Fibroblast of lung (primary cell): ENCODE measurements at regions not wholly inside any gene's neighbourhood (a gene's known extent, or its start where the extent isn't known, plus 50 kb on each side); places are given as distances from the start of the nearest gene placed in this dataset.

Experiments used
- DNase-seq, 2 donors: peaks; one replicate each; pipeline versions ENCODE4 v3.0.0 to v3.0.0-alpha.2; 2010; ENCODE audit warnings: low read depth in 2 of 2
- H2AFZ ChIP-seq: 2 replicates; pipeline ENCODE4 v1.5.1; 2012; ENCODE audit warnings: low read length, control low read depth, inconsistent platforms
- H3K27ac ChIP-seq: 2 replicates; pipeline ENCODE4 v1.5.1; 2011; ENCODE audit warnings: low read length, control low read depth; ENCODE audit not compliant: insufficient read depth
- H3K27me3 ChIP-seq: 2 replicates; pipeline ENCODE4 v1.5.1; 2011; ENCODE audit warnings: mild to moderate bottlenecking, low read length; ENCODE audit not compliant: control insufficient read depth, insufficient read depth
- H3K36me3 ChIP-seq: 2 replicates; pipeline ENCODE4 v1.5.1; 2011; ENCODE audit warnings: low read length; ENCODE audit not compliant: control insufficient read depth, insufficient read depth
- H3K4me1 ChIP-seq: 2 replicates; pipeline ENCODE4 v1.5.1; 2011; ENCODE audit warnings: low read length; ENCODE audit not compliant: control insufficient read depth, insufficient read depth; ENCODE audit errors: extremely low read depth
- H3K4me2 ChIP-seq: 2 replicates; pipeline ENCODE4 v1.5.1; 2011; ENCODE audit warnings: low read length, control low read depth; ENCODE audit not compliant: insufficient read depth; ENCODE audit errors: extremely low read depth
- H3K4me3 ChIP-seq, 4 experiments: fragments of 200-600 bp in 1 of 4; sonication (generic) in 1 of 4; replicated peaks in 1 of 4; 2 replicates each; pipeline ENCODE4 v1.5.1; 2011 to 2016; ENCODE audit warnings: low read length in 4 of 4, low read depth in 3 of 4, mild to moderate bottlenecking in 3 of 4, control low read depth in 2 of 4, inconsistent platforms in 1 of 4, mixed read lengths in 1 of 4; ENCODE audit not compliant: insufficient read depth in 1 of 4; ENCODE audit errors: control extremely low read depth in 1 of 4
- H3K79me2 ChIP-seq: 2 replicates; pipeline ENCODE4 v1.5.1; 2012; ENCODE audit warnings: mild to moderate bottlenecking, low read length, inconsistent platforms; ENCODE audit not compliant: control insufficient read depth, insufficient read depth
- H3K9ac ChIP-seq: 2 replicates; pipeline ENCODE4 v1.5.1; 2011; ENCODE audit warnings: mild to moderate bottlenecking, low read length, control low read depth; ENCODE audit not compliant: insufficient read depth
- H3K9me3 ChIP-seq: 2 replicates; pipeline ENCODE4 v1.5.1; 2012; ENCODE audit warnings: low read depth, low read length; ENCODE audit not compliant: control insufficient read depth, insufficient read depth
- H4K20me1 ChIP-seq: 2 replicates; pipeline ENCODE4 v1.5.1; 2011; ENCODE audit warnings: low read length; ENCODE audit not compliant: control insufficient read depth, insufficient read depth; ENCODE audit errors: extremely low read depth
- CTCF ChIP-seq, 2 donors: IDR thresholded peaks in 1 of 2; conservative IDR thresholded peaks in 1 of 2; 1 replicate in 1 of 2; 2 replicates in 1 of 2; pipeline ENCODE4 v1.5.1; 2011 to 2012; ENCODE audit warnings: low read length in 2 of 2, control low read depth in 1 of 2, inconsistent platforms in 1 of 2, low read depth in 1 of 2, mild to moderate bottlenecking in 1 of 2
- EZH2 ChIP-seq: IDR thresholded peaks from 2 replicates; pipeline ENCODE4 v1.5.1; 2012; ENCODE audit warnings: low read length, control low read depth, mild to moderate bottlenecking; ENCODE audit errors: missing control alignments

GRCh38 chr13:47790755-47791154 is 210.3 kb downstream of the SUCLA2 start:
- no peaks in the 10 kb centered on the region for H4K20me1 ChIP-seq
- no peaks in the 10 kb centered on the region for H3K9me3 ChIP-seq
- H3K9ac ChIP-seq = no peak overlapping the region

GRCh38 chr13:47788844-47789243 is 212.2 kb downstream of the SUCLA2 start:
- Histone ChIP-seq H3K79me2 (no peaks in the 10 kb centered on the region), H3K4me2 (no peak overlapping the region), H3K9me3 (no peaks in the 10 kb centered on the region), H3K4me1 (no peaks in the 10 kb centered on the region), H3K27ac (no peak overlapping the region), H3K36me3 (no peaks in the 10 kb centered on the region), H4K20me1 (no peaks in the 10 kb centered on the region), H3K9ac (no peak overlapping the region), H2AFZ (no peak overlapping the region), H3K4me3 (no peak overlapping the region), H3K27me3 (no peaks in the 10 kb centered on the region)
- TF ChIP-seq EZH2 (no peak), CTCF (conservative IDR thresholded peaks at IDR 0.05 in 1 of 2, IDR thresholded peaks at IDR 0.05 in 1 of 2; ENCODE audit: low read depth in 1 of 2, low read length in 2 of 2) (no peak)
- DNase-seq = no peak

More at GRCh38 chr13:47790755-47791154, 210.3 kb downstream of the SUCLA2 start:
- no peak for DNase-seq
- H3K4me1 ChIP-seq = no peaks in the 10 kb centered on the region
- no peaks in the 10 kb centered on the region for H3K27me3 ChIP-seq
- H3K4me2 ChIP-seq = no peak overlapping the region
- H3K4me3 ChIP-seq = no peak overlapping the region
- no peaks in the 10 kb centered on the region for H3K79me2 ChIP-seq
- no peak overlapping the region for H2AFZ ChIP-seq
- TF ChIP-seq EZH2 (no peak), CTCF (conservative IDR thresholded peaks at IDR 0.05 in 1 of 2, IDR thresholded peaks at IDR 0.05 in 1 of 2; ENCODE audit: low read depth in 1 of 2, low read length in 2 of 2) (no peak)
- no peaks in the 10 kb centered on the region for H3K36me3 ChIP-seq
- H3K27ac ChIP-seq = no peak overlapping the region

DNA sequence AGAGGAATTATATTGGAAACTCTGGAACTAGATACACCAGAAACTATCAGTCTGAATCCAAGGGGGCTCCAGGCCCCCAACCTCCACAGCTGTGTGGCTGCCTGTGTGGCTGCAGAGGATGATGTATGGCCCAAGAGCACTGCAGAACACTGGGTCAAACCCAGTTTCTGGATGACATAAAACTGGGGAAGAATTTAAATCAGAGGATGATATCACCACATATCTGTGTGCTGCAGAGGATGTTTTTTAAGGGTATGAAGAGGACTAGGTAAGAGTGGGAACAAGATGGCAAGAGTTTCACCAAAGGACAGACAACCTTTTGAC is 226.4 kb downstream of the SUCLA2 start:
- Histone ChIP-seq H3K4me2 (no peak overlapping the region), H3K9ac (no peak overlapping the region), H3K9me3 (no peaks in the 10 kb centered on the region), H3K36me3 (no peaks in the 10 kb centered on the region), H3K4me3 (no peak overlapping the region), H3K27me3 (no peaks in the 10 kb centered on the region), H3K4me1 (no peaks in the 10 kb centered on the region), H4K20me1 (no peaks in the 10 kb centered on the region), H3K27ac (no peak overlapping the region), H3K79me2 (no peaks in the 10 kb centered on the region), H2AFZ (no peak overlapping the region)
- no peak for TF ChIP-seq EZH2
- TF ChIP-seq CTCF (conservative IDR thresholded peaks at IDR 0.05 in 1 of 2, IDR thresholded peaks at IDR 0.05 in 1 of 2; ENCODE audit: low read depth in 1 of 2, low read length in 2 of 2) = no peak
- DNase-seq = no peak
